HCT116 (cell line): ENCODE measurements at regions not wholly inside any gene's neighbourhood (a gene's known extent, or its start where the extent isn't known, plus 50 kb on each side); places are given as distances from the start of the nearest gene placed in this dataset.

Experiments used
- ATAC-seq: fragments of 200-7000 bp; cut with Tn5 transposase; 2 replicates; pipeline ENCODE4 v1.9.1; 2020; ENCODE audit warnings: mild to moderate bottlenecking, moderate library complexity
- BruUV-seq: library from RNA; stranded (reverse); fragments of 400-500 nt; replicated peaks from 2 replicates; lab custom pipeline; 2021; lab: Mats Ljungman, UMichigan
- CTCF ChIA-PET: fragments of 300-600 bp; sonication (Branson Sonifier 250); formaldehyde crosslinking; loops from one replicate; lab custom pipeline; 2021; ENCODE audit warnings: antibody characterized with exemption; lab: Charles Lee
- POLR2A ChIA-PET: fragments of 300-600, 350-600 bp; sonication (Branson Sonifier 250); formaldehyde crosslinking; loops from one replicate; lab custom pipeline; 2021; ENCODE audit warnings: antibody characterized with exemption; lab: Charles Lee
- RAD21 ChIA-PET, 2 experiments: fragments of 300-600 bp; sonication (Branson Sonifier 250); formaldehyde crosslinking; loops; one replicate each; lab custom pipeline; 2023; ENCODE audit warnings: low total read pairs in 2 of 2; ENCODE audit not compliant: uncharacterized antibody in 2 of 2, unreplicated experiment in 2 of 2, low non-redundant PET in 1 of 2; lab: Charles Lee
- DNase-seq: peaks from one replicate; pipeline ENCODE4 v3.0.0-alpha.2; 2010; ENCODE audit warnings: low read depth, low spot score
- H2AFZ ChIP-seq: fragments of 200-600 bp; shearing (Covaris generic), sonication (generic); 2 replicates; pipeline ENCODE4 v1.6.1; 2017; ENCODE audit warnings: low read depth, mixed run types, mixed read lengths, antibody characterized with exemption, low read length; ENCODE audit not compliant: poor library complexity, severe bottlenecking
- H3K27ac ChIP-seq: 2 replicates; pipeline ENCODE4 v1.5.1; 2012; ENCODE audit warnings: low read depth, low read length
- H3K27me3 ChIP-seq: fragments of 200-600 bp; sonication (generic); 2 replicates; pipeline ENCODE4 v1.6.1; 2016; ENCODE audit warnings: mixed run types, low read length, mixed read lengths; ENCODE audit not compliant: insufficient read depth
- H3K36me3 ChIP-seq, 2 experiments: fragments of 200-500 bp in 1 of 2; fragments of 200-600 bp in 1 of 2; sonication (Bioruptor generic) in 1 of 2; sonication (generic) in 1 of 2; 2 replicates each; pipeline versions ENCODE4 v1.5.1 to v1.6.1; 2014 to 2016; ENCODE audit warnings: low read length in 2 of 2, inconsistent platforms in 1 of 2, mixed read lengths in 1 of 2, mixed run types in 1 of 2; ENCODE audit not compliant: insufficient read depth in 2 of 2, control insufficient read depth in 1 of 2
- H3K4me1 ChIP-seq, 2 experiments: fragments of 200-600 bp in 1 of 2; sonication (generic) in 1 of 2; 2 replicates each; pipeline versions ENCODE4 v1.5.1 to v1.6.1; 2012 to 2017; ENCODE audit warnings: low read length in 2 of 2, inconsistent platforms in 1 of 2, mild to moderate bottlenecking in 1 of 2, mixed read lengths in 1 of 2, mixed run types in 1 of 2, moderate library complexity in 1 of 2; ENCODE audit not compliant: insufficient read depth in 2 of 2, control insufficient read depth in 1 of 2
- H3K4me2 ChIP-seq: fragments of 200-600 bp; sonication (generic); 2 replicates; pipeline ENCODE4 v1.6.1; 2017; ENCODE audit warnings: mixed run types, low read length, mixed read lengths
- H3K4me3 ChIP-seq, 2 experiments: fragments of 200-600 bp in 1 of 2; sonication (generic) in 1 of 2; replicated peaks in 1 of 2; 2 replicates each; pipeline ENCODE4 v1.5.1; 2011 to 2016; ENCODE audit warnings: low read length in 2 of 2, control low read depth in 1 of 2, low read depth in 1 of 2, mild to moderate bottlenecking in 1 of 2, mixed read lengths in 1 of 2, mixed run types in 1 of 2
- H3K79me2 ChIP-seq: fragments of 200-600 bp; sonication (generic); 2 replicates; pipeline ENCODE4 v1.6.1; 2017; ENCODE audit warnings: mild to moderate bottlenecking, mixed run types, low read length, moderate library complexity, mixed read lengths; ENCODE audit not compliant: insufficient read depth
- H3K9ac ChIP-seq: fragments of 200-600 bp; sonication (generic); 2 replicates; pipeline ENCODE4 v1.6.1; 2016; ENCODE audit warnings: low read length, mixed read lengths
- H3K9me2 ChIP-seq: fragments of 200-600 bp; sonication (generic), shearing (Covaris generic); 2 replicates; pipeline ENCODE4 v1.6.1; 2017; ENCODE audit warnings: mixed run types, mild to moderate bottlenecking, moderate library complexity; ENCODE audit not compliant: insufficient read depth
- H3K9me3 ChIP-seq, 2 experiments: fragments of 200-500 bp in 1 of 2; fragments of 200-600 bp in 1 of 2; sonication (Bioruptor generic) in 1 of 2; sonication (generic) in 1 of 2; 2 replicates each; pipeline ENCODE4 v1.6.1; 2014 to 2017; ENCODE audit warnings: low read length in 2 of 2, mixed read lengths in 2 of 2, inconsistent platforms in 1 of 2, low read depth in 1 of 2, mild to moderate bottlenecking in 1 of 2, mixed run types in 1 of 2, moderate library complexity in 1 of 2; ENCODE audit not compliant: control insufficient read depth in 1 of 2, insufficient read depth in 1 of 2
- H4K20me1 ChIP-seq: fragments of 200-600 bp; sonication (generic), shearing (Covaris generic); 2 replicates; pipeline ENCODE4 v1.6.1; 2017; ENCODE audit warnings: mixed run types, mild to moderate bottlenecking, moderate library complexity; ENCODE audit not compliant: insufficient read depth
- CBX3 ChIP-seq: IDR thresholded peaks from 2 replicates; pipeline ENCODE4 v1.6.1; 2012; ENCODE audit warnings: low read depth
- CEBPB ChIP-seq: IDR thresholded peaks from 2 replicates; pipeline ENCODE4 v1.6.1; 2012; ENCODE audit warnings: low read depth
- EGR1 ChIP-seq: IDR thresholded peaks from 2 replicates; pipeline ENCODE4 v1.6.1; 2012; ENCODE audit warnings: low read depth
- EZH2 ChIP-seq: fragments of 200-600 bp; sonication (generic); IDR thresholded peaks from 2 replicates; pipeline ENCODE4 v1.6.1; 2017; ENCODE audit warnings: antibody characterized with exemption, mixed run types
- EZH2phosphoT487 ChIP-seq: fragments of 200-600 bp; IDR thresholded peaks from 2 replicates; pipeline ENCODE4 v1.6.1; 2018; ENCODE audit warnings: antibody characterized with exemption, borderline replicate concordance
- FOSL1 ChIP-seq: IDR thresholded peaks from 2 replicates; pipeline ENCODE4 v1.6.1; 2012; ENCODE audit warnings: low read depth
- JUND ChIP-seq: IDR thresholded peaks from 2 replicates; pipeline ENCODE4 v1.6.1; 2012
- POLR2AphosphoS5 ChIP-seq: IDR thresholded peaks from 2 replicates; pipeline ENCODE4 v1.6.1; 2011; ENCODE audit warnings: mild to moderate bottlenecking, low read depth, low read length, moderate library complexity
- RAD21 ChIP-seq: IDR thresholded peaks from 2 replicates; pipeline ENCODE4 v1.6.1; 2012; ENCODE audit warnings: low read depth, mild to moderate bottlenecking
- SIN3A ChIP-seq: IDR thresholded peaks from 2 replicates; pipeline ENCODE4 v1.6.1; 2012; ENCODE audit warnings: low read depth
- YY1 ChIP-seq: IDR thresholded peaks from 2 replicates; pipeline ENCODE4 v1.6.1; 2011; ENCODE audit warnings: low read length, low read depth, moderate library complexity, mild to moderate bottlenecking; ENCODE audit not compliant: insufficient replicate concordance; ENCODE audit errors: extremely low read depth
- ZNF274 ChIP-seq: fragments of 200-500 bp; sonication (Bioruptor generic); IDR thresholded peaks from 2 replicates; pipeline ENCODE4 v1.6.1; 2014; ENCODE audit warnings: mild to moderate bottlenecking, low read depth, low read length, inconsistent platforms
- intact Hi-C: fragments of 100-400 bp; cut with micrococcal nuclease; formaldehyde crosslinking; loops from 2 replicates; pipeline ENCODE4 v1.10.0; 2022
- TF ChIP-seq, protein P1 (sequence below), 3 experiments: fragments of 200-600 bp in 1 of 3; sonication (generic) in 1 of 3; IDR thresholded peaks in 2 of 3; conservative IDR thresholded peaks in 1 of 3; 2 replicates each; pipeline ENCODE4 v1.5.1; 2012 to 2017; ENCODE audit warnings: low read depth in 2 of 3, low read length in 2 of 3, antibody characterized with exemption in 1 of 3, borderline replicate concordance in 1 of 3, control low read depth in 1 of 3, mild to moderate bottlenecking in 1 of 3, mixed read lengths in 1 of 3, mixed run types in 1 of 3, moderate library complexity in 1 of 3; ENCODE audit not compliant: insufficient read depth in 1 of 3
- TF ChIP-seq, protein P2 (sequence below): IDR thresholded peaks from 2 replicates; pipeline ENCODE4 v1.6.1; 2012

DNA sequence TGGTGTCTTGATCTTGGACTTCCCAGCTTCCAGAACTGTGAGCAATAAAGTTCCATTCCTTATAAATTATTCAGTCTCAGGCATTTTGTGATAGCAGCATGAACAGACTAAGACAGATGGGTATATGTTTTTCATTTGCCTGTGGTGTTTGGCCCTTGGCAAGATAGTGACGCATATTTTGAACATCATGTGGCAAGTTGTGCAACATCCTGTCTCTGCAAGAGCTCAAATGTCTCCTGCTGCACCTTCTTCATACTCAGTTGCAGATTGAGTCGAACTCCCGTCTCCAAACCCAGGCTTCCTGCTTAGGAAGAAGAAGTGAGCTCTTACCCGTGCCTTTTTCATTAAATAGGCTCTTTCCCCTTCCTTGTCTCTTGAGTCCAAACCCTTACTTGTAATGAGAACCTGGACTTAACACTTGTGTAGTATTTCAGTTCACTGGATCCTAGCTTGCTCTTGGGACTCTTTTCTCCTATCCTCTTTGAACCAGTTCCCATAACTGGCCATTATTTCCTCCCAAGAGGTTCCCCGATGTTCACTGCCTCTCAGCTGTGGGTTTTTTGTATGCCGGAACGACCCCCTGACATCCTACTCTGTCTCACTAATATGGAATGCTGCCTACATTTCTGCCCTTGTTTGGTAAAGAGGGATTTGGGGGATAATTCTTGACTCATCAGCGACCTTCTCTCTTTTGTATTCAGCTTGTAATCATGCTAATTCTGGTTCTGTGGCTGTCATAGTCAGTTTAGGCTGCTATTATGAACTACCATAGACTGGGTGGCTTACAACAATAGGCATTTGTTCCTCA lies 125.0 kb upstream of the KCNK2 start:
- Histone ChIP-seq H3K4me3 (no peak overlapping the region), H4K20me1 (no peaks in the 10 kb centered on the region), H3K9me2 (no peaks in the 10 kb centered on the region), H3K79me2 (no peaks in the 10 kb centered on the region), H2AFZ (no peak overlapping the region), H3K9me3 (no peaks in the 10 kb centered on the region), H3K4me2 (no peak overlapping the region), H3K9ac (no peak overlapping the region), H3K27me3 (no peaks in the 10 kb centered on the region), H3K4me1 (no peaks in the 10 kb centered on the region), H3K27ac (no peak overlapping the region), H3K36me3 (no peaks in the 10 kb centered on the region)
- TF ChIP-seq, protein P1, sequence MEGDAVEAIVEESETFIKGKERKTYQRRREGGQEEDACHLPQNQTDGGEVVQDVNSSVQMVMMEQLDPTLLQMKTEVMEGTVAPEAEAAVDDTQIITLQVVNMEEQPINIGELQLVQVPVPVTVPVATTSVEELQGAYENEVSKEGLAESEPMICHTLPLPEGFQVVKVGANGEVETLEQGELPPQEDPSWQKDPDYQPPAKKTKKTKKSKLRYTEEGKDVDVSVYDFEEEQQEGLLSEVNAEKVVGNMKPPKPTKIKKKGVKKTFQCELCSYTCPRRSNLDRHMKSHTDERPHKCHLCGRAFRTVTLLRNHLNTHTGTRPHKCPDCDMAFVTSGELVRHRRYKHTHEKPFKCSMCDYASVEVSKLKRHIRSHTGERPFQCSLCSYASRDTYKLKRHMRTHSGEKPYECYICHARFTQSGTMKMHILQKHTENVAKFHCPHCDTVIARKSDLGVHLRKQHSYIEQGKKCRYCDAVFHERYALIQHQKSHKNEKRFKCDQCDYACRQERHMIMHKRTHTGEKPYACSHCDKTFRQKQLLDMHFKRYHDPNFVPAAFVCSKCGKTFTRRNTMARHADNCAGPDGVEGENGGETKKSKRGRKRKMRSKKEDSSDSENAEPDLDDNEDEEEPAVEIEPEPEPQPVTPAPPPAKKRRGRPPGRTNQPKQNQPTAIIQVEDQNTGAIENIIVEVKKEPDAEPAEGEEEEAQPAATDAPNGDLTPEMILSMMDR (IDR thresholded peaks at IDR 0.05 in 2 of 3, conservative IDR thresholded peaks at IDR 0.05 in 1 of 3; ENCODE audit: borderline replicate concordance in 1 of 3, insufficient read depth in 1 of 3, low read depth in 2 of 3, low read length in 2 of 3) = no peak
- TF ChIP-seq POLR2AphosphoS5 = no peak
- TF ChIP-seq EZH2 = no peak
- TF ChIP-seq JUND = no peak
- TF ChIP-seq YY1 = no peak
- no peak for TF ChIP-seq SIN3A
- no peak for TF ChIP-seq EGR1
- no peak for TF ChIP-seq RAD21
- TF ChIP-seq, protein P2, sequence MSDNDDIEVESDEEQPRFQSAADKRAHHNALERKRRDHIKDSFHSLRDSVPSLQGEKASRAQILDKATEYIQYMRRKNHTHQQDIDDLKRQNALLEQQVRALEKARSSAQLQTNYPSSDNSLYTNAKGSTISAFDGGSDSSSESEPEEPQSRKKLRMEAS = no peak
- no peak for TF ChIP-seq CEBPB
- no peak for TF ChIP-seq EZH2phosphoT487
- TF ChIP-seq ZNF274 = no peak
- TF ChIP-seq CBX3 = no peak
- TF ChIP-seq FOSL1 = no peak
- RAD21 ChIA-PET = no interaction called here
- BruUV-seq = no TSS peak
- ATAC-seq (no peak), DNase-seq (no peak)
- POLR2A ChIA-PET = no interaction called here
- intact Hi-C loops = no loop called here
- CTCF ChIA-PET = no interaction called here
